Endothelial cell of umbilical vein (primary cell): ENCODE measurements at regions not wholly inside any gene's neighbourhood (a gene's known extent, or its start where the extent isn't known, plus 50 kb on each side); places are given as distances from the start of the nearest gene placed in this dataset.

Experiments
- BruUV-seq: library from RNA; stranded (reverse); fragments of 400-500 nt; replicated peaks from 2 replicates; lab custom pipeline; 2021; lab: Mats Ljungman, UMichigan
- CTCF ChIA-PET: fragments of 300-600, 350-600 bp; sonication (Branson Sonifier 250); formaldehyde crosslinking; loops from one replicate; lab custom pipeline; 2021; ENCODE audit warnings: antibody characterized with exemption, inconsistent platforms; lab: Charles Lee
- POLR2A ChIA-PET: fragments of 300-600, 350-600 bp; sonication (Branson Sonifier 250); formaldehyde crosslinking; loops from one replicate; lab custom pipeline; 2021; ENCODE audit warnings: antibody characterized with exemption, inconsistent platforms; lab: Charles Lee
- DNase-seq: peaks from one replicate; pipeline ENCODE4 v3.0.0-alpha.2; 2011; ENCODE audit warnings: low read depth, low spot score
- FAIRE-seq: peaks from 2 replicates; lab custom pipeline; 2011; peaks lifted over from hg19 to GRCh38; lab: Jason Lieb, UNC
- H2AFZ ChIP-seq: 2 replicates; pipeline ENCODE4 v1.6.0; 2012; ENCODE audit warnings: low read depth, low read length, control low read depth, inconsistent platforms
- H3K27ac ChIP-seq: 2 replicates; pipeline ENCODE4 v1.5.1; 2011; ENCODE audit warnings: low read depth, mild to moderate bottlenecking, control low read depth, low read length, moderate library complexity; ENCODE audit not compliant: insufficient read depth
- H3K27me3 ChIP-seq, 2 experiments: 2 replicates each; pipeline versions ENCODE4 v1.6.0 to v1.6.1; 2011; ENCODE audit warnings: low read length in 2 of 2, mixed read lengths in 1 of 2; ENCODE audit not compliant: control insufficient read depth in 2 of 2, insufficient read depth in 2 of 2
- H3K36me3 ChIP-seq, 2 experiments: 2 replicates in 1 of 2; 3 replicates in 1 of 2; pipeline ENCODE4 v1.5.1; 2011; ENCODE audit warnings: low read length in 2 of 2, mild to moderate bottlenecking in 1 of 2, moderate library complexity in 1 of 2; ENCODE audit not compliant: control insufficient read depth in 2 of 2, insufficient read depth in 2 of 2; ENCODE audit errors: extremely low read depth in 1 of 2
- H3K4me1 ChIP-seq: 3 replicates; pipeline ENCODE4 v1.5.1; 2011; ENCODE audit warnings: mild to moderate bottlenecking, low read length; ENCODE audit not compliant: control insufficient read depth, insufficient read depth; ENCODE audit errors: extremely low read depth
- H3K4me2 ChIP-seq: 2 replicates; pipeline ENCODE4 v1.6.1; 2011; ENCODE audit warnings: low read length, control low read depth, mixed read lengths; ENCODE audit not compliant: insufficient read depth
- H3K4me3 ChIP-seq, 3 experiments: fragments of 200-600 bp in 1 of 3; sonication (generic), shearing (Covaris generic) in 1 of 3; replicated peaks in 1 of 3; 2 replicates each; pipeline ENCODE4 v1.5.1; 2011 to 2016; ENCODE audit warnings: control low read depth in 3 of 3, low read length in 3 of 3, mild to moderate bottlenecking in 2 of 3, inconsistent platforms in 1 of 3, low read depth in 1 of 3, moderate library complexity in 1 of 3; ENCODE audit not compliant: insufficient read depth in 1 of 3
- H3K79me2 ChIP-seq: 2 replicates; pipeline ENCODE4 v1.6.0; 2012; ENCODE audit warnings: low read length, inconsistent platforms; ENCODE audit not compliant: control insufficient read depth, insufficient read depth
- H3K9ac ChIP-seq: replicated peaks from 2 replicates; pipeline ENCODE3; 2011; ENCODE audit warnings: low read length, control low read depth; ENCODE audit not compliant: insufficient read depth; ENCODE audit errors: extremely low read depth
- H3K9me1 ChIP-seq: replicated peaks from 3 replicates; pipeline ENCODE4 v1.6.0; 2011; ENCODE audit warnings: mild to moderate bottlenecking, low read length; ENCODE audit not compliant: control insufficient read depth, insufficient read depth; ENCODE audit errors: extremely low read depth
- H3K9me3 ChIP-seq: replicated peaks from 2 replicates; pipeline ENCODE4 v1.5.1; 2012; ENCODE audit warnings: low read length, inconsistent platforms; ENCODE audit not compliant: control insufficient read depth, insufficient read depth
- H4K20me1 ChIP-seq: replicated peaks from 2 replicates; pipeline ENCODE3; 2011; ENCODE audit warnings: mild to moderate bottlenecking, low read length; ENCODE audit not compliant: control insufficient read depth, insufficient read depth; ENCODE audit errors: extremely low read depth
- GATA2 ChIP-seq: IDR thresholded peaks from 2 replicates; pipeline ENCODE4 v1.7.0; 2011; ENCODE audit warnings: low read depth, mild to moderate bottlenecking, moderate library complexity, mixed read lengths, low read length; ENCODE audit not compliant: insufficient read length, insufficient read depth
- POLR2A ChIP-seq: IDR thresholded peaks from 2 replicates; pipeline ENCODE4 v1.6.1; 2012; ENCODE audit warnings: low read depth, mild to moderate bottlenecking, control low read depth, low read length
- dilution Hi-C: fragments of 300-500 bp; cut with MboI; formaldehyde crosslinking; loops from one replicate; pipeline ENCODE4 v1.15.0; 2019; ENCODE audit warnings: low sequenced_read_pairs; ENCODE audit not compliant: extremely low pct_ligation_motif_present
- intact Hi-C: fragments of 100-400 bp; cut with micrococcal nuclease; formaldehyde crosslinking; loops from one replicate; pipeline ENCODE4 v1.10.0; 2022
- TF ChIP-seq, protein P1 (sequence below), 2 donors: IDR thresholded peaks; 1 replicate in 1 of 2; 2 replicates in 1 of 2; pipeline ENCODE4 v1.5.1; 2011; ENCODE audit warnings: low read length in 2 of 2, mild to moderate bottlenecking in 2 of 2, moderate library complexity in 2 of 2, control low read depth in 1 of 2, inconsistent platforms in 1 of 2, low read depth in 1 of 2; ENCODE audit not compliant: insufficient read depth in 1 of 2; ENCODE audit errors: extremely low read depth in 1 of 2
- TF ChIP-seq, protein P2 (sequence below): IDR thresholded peaks from 2 replicates; pipeline ENCODE4 v1.6.1; 2011; ENCODE audit not compliant: insufficient read depth, insufficient read length

- CTCF ChIA-PET = no interaction called here
- POLR2A ChIA-PET = no interaction called here
Measured at GRCh38 chr10:20369863-20370736, 527.0 kb downstream of the NEBL start.

More at GRCh38 chr10:20369863-20370736, 527.0 kb downstream of the NEBL start:
- no peak overlapping the region for H3K4me3 ChIP-seq
- no peak overlapping the region for H3K4me2 ChIP-seq
- intact Hi-C loops = no loop called here
- no peaks in the 10 kb centered on the region for H3K9me1 ChIP-seq
- H3K36me3 ChIP-seq = no peaks in the 10 kb centered on the region
- no peaks in the 10 kb centered on the region for H3K79me2 ChIP-seq
- H4K20me1 ChIP-seq = no peaks in the 10 kb centered on the region
- no peak overlapping the region for H3K9ac ChIP-seq
- no TSS peak for BruUV-seq
- H3K4me1 ChIP-seq = no peaks in the 10 kb centered on the region
- TF ChIP-seq, protein P1, sequence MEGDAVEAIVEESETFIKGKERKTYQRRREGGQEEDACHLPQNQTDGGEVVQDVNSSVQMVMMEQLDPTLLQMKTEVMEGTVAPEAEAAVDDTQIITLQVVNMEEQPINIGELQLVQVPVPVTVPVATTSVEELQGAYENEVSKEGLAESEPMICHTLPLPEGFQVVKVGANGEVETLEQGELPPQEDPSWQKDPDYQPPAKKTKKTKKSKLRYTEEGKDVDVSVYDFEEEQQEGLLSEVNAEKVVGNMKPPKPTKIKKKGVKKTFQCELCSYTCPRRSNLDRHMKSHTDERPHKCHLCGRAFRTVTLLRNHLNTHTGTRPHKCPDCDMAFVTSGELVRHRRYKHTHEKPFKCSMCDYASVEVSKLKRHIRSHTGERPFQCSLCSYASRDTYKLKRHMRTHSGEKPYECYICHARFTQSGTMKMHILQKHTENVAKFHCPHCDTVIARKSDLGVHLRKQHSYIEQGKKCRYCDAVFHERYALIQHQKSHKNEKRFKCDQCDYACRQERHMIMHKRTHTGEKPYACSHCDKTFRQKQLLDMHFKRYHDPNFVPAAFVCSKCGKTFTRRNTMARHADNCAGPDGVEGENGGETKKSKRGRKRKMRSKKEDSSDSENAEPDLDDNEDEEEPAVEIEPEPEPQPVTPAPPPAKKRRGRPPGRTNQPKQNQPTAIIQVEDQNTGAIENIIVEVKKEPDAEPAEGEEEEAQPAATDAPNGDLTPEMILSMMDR (IDR thresholded peaks at IDR 0.05; ENCODE audit: extremely low read depth in 1 of 2, insufficient read depth in 1 of 2, low read depth in 1 of 2, low read length in 2 of 2) = no peak
- no peak for TF ChIP-seq GATA2
- TF ChIP-seq POLR2A = no peak
- TF ChIP-seq, protein P2, sequence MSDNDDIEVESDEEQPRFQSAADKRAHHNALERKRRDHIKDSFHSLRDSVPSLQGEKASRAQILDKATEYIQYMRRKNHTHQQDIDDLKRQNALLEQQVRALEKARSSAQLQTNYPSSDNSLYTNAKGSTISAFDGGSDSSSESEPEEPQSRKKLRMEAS = no peak
- H2AFZ ChIP-seq = no peak overlapping the region
- FAIRE-seq = no peak
- H3K9me3 ChIP-seq = peaks cover 4% of the 10 kb centered on the region
- H3K27me3 ChIP-seq = no peaks in the 10 kb centered on the region
- dilution Hi-C loops = no loop called here
- DNase-seq = no peak
- no peak overlapping the region for H3K27ac ChIP-seq
